NCI-H345 (cell line): ENCODE measurements at regions not wholly inside any gene's neighbourhood (a gene's known extent, or its start where the extent isn't known, plus 50 kb on each side); places are given as distances from the start of the nearest gene placed in this dataset.
A peak's percentile ranks its signal among the peaks of the same experiment; 100 is the strongest.

Source experiments
- DNase-seq: peaks from one replicate; lab custom pipeline; 2025; lab: John Stamatoyannopoulos, UW

DNA sequence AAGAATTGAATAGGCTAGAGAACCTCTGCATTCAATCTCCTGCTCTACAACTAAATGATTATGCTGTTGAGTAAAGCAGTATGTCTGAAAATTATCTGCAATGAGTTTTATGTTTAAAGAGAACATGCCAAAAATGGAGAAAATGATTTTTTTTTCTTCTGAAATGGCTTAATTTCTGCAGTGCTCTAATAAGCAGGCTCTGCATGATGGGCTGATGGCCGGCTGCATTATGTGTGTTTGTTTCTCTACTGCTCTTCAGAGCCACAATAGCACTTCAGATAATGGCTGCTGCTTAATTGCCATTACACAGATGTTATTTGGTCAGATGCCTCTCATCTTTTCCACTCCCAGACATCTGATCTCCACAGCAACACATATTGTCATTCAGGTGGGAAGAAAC lies 286.4 kb upstream of the DMAC1 start:
- DNase-seq, result peak; percentile 75

GRCh38 chr9:8078641-8079140 lies 279.1 kb upstream of the DMAC1 start:
- DNase-seq, result no peak

- no peak for DNase-seq
Observed at GRCh38 chr9:8074713-8075286, 275.2 kb upstream of the DMAC1 start.

- DNase-seq, result peak; percentile 26
Observed at GRCh38 chr9:8071445-8071798, 271.8 kb upstream of the DMAC1 start.

DNA sequence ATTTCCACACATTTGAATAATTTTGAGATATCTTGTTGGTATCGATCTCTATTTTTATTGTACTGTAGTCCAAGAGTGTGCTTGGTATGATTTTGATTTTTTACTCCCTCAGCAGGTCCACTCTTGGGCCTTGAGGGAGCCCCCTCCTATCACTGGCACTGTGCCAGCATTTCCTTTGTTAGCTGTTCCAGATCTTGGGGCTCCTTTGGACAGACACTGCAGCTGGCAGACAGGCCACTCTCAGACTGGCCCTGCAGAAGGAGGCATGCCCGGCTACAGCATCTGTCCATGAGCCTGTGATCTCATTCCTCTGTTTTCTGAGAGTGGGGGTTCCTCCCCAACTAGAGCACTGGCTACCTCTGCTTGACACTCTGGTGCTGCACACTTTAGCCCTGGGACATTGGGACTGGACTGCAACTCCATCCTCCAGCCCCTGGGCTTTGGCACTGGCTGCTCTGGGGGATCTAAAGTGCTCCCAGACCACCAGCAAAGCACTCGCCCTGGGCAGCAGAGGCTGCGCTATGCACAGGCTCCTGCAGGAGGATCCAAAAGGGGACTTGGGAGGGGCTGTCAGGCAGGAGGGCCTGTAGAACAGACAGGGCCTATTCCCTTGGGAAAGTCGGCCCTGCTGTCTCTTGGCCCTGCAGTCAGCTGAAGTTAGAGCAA lies 271.3 kb upstream of the DMAC1 start:
- no peak for DNase-seq

GRCh38 chr9:8062459-8062858 lies 262.9 kb upstream of the DMAC1 start:
- no peak for DNase-seq

DNA sequence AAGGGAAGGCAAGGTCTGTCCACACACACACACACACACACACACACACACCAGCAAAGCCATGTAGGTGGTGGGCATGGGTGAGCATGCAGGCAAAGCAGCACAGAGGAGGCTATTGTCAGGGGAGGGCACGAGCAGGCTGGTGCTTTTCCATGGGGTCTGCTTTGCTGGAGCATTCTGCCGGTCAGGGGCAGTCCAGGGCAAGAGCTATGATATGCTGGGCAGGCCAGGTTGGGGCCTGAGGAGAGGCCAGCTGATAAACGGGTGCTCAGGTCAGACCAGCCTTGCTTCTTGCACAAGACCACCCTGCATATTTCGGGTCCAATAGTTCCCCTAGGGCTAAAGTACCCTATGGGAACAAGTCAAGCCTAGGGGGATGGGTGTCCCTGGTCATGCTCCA lies 253.9 kb upstream of the DMAC1 start:
- DNase-seq, result no peak

DNA sequence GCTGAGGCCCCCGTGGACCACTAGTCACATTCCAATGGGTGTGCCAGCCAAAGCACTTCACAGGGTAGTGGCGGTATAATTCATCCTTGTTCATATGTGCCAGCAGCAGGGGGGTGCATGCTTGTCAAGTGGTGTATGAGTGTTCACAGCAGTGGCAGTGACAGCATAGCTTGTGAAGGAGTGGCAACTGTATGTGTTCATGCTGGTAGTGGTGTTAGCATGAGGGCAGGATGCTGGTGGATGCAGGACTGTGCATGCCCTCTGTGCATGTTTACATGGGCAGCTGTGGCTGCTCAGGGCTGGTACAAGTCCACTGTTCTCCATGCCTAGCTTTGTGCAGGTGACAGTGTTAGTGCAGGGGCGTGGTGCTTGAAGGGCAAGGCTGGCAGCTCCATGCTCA lies 253.4 kb upstream of the DMAC1 start:
- DNase-seq, result no peak

DNA sequence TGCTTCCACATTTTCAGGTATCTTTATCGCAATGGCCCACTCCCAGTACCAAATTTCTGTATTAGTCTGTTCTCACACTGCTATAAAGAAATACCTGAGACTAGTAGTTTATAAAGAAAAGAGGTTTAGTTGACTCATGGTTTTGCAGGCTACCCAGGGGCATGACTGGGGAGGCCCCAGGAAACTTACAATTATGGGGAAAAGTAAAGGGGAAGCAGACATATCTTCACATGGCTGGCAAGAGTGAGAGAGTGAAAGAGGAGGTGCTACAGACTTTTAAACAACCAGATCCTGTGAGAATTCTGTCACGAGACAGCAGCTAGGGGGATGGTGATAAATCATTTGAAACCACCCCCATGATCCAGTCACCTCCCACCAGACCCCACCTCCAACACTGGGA lies 238.2 kb upstream of the DMAC1 start:
- DNase-seq, result no peak

- no peak for DNase-seq
Observed at GRCh38 chr9:8036914-8037524, 237.4 kb upstream of the DMAC1 start.

- no peak for DNase-seq
Observed at GRCh38 chr9:8033794-8034193, 234.2 kb upstream of the DMAC1 start.

GRCh38 chr9:8030095-8030494 lies 230.5 kb upstream of the DMAC1 start:
- DNase-seq, result no peak

DNA sequence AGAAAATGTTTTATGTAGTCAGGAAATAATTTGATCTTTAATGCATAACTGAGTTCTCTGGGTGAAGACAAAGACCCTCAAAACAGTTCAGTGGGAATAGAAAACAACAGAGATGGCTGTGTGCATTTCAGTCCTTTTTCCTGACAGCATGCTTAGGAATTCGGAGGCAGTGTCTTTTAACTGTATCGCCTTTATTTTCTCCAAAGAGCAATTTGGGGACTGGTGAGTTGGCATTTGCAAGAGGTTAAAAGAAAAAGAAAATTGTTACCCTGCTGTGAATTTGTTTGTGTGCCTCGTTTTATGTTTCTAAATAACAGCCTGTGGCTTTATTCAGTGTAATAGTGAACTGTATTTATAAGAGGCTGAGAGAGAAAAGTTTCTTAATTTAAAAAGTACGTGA lies 227.8 kb upstream of the DMAC1 start:
- DNase-seq, result no peak

DNA sequence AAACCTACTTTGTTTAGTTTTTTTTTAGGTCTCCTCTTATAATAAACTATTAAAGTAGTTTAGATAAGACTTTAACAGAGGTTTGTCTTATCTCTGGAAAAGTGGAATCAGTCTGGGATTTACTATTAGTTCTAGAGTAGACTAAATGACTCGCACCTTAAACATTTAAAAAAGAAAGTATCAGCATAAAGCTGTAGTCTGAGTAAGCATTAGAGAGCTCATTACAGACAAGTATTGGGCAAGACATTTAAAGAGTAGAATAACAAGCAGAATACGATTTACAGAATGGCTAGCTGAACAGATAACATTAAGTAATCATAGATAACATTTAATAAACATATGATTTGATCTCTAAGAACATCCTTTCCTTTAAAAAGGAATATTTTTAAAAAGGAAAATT lies 226.0 kb upstream of the DMAC1 start:
- no peak for DNase-seq

GRCh38 chr9:8020186-8020585 lies 220.6 kb upstream of the DMAC1 start:
- no peak for DNase-seq

DNA sequence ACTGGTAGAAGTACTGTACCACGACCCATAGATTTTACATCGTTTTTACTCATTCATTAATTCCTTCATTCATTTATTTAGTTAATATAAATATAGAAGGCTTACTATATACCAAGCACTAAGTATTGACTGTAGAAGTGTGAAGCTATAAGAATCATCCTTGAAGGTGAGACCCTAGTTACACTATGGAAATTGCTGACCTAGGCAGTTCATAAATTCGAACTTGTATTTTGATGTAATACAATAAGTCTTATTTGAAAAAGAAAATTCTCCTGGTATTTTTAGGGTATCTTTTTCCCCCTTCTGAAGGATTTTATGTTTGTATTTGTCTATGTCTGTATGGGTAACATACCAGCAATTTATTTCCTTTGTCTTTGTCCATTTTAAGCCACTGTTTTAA lies 220.1 kb upstream of the DMAC1 start:
- DNase-seq, result no peak

- no peak for DNase-seq
Observed at GRCh38 chr9:8014997-8015682, 215.6 kb upstream of the DMAC1 start.

DNA sequence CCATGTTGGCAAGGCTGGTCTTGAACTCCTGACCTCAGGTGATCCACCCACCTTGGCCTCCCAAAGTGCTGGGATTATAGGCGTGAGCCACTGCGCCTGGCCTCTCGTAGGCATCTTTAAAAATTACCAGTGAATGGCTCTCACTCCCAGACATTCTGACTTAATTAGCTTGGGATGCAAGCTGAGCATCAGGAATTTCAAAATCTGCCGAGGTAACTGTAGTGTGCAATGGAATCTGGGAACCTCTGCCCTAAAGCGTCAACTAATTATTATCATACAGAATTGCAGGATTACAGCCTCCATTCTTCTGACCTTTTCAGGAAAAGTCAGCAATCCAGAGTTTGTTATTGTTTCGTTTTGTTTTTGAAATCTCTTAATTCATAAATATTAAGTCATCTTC lies 213.4 kb upstream of the DMAC1 start:
- no peak for DNase-seq

DNA sequence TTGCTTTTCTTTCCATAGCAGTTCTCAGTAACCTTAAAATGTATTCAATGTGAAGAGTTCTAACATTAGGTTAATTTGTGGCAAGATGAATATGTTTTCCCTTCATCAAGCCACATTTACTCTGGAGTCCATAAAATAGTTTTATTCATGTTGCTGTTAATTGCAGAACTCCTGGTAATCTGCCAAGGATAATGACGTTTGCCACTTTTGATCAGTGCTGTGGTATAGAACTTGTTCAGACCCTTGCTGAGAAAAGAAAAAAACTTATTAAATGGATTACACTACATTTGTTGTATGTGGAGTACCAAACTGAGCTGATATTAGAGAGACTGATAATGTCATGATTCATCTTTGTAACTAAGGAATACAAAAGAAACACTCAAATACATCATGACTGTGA lies 212.4 kb upstream of the DMAC1 start:
- peak; percentile 52 for DNase-seq

DNA sequence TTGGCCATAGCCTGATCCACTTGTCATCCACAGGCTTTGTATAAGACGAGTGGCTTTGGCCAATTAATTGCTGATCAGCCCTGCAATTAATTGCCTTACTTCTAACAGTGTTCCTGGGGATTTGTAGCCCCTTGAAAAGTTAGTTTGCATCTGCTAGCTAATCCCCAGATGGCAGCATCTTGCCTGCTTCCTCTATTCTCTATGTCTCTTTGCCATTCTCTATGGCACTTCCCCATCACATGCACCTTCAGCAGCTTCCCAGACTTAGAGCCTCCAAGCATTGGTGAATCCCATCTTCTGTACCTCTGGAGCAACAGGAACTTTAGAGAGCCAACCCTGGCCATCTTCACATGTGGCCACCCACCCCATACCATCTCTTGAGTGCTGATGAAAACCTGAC lies 197.0 kb upstream of the DMAC1 start:
- no peak for DNase-seq

DNA sequence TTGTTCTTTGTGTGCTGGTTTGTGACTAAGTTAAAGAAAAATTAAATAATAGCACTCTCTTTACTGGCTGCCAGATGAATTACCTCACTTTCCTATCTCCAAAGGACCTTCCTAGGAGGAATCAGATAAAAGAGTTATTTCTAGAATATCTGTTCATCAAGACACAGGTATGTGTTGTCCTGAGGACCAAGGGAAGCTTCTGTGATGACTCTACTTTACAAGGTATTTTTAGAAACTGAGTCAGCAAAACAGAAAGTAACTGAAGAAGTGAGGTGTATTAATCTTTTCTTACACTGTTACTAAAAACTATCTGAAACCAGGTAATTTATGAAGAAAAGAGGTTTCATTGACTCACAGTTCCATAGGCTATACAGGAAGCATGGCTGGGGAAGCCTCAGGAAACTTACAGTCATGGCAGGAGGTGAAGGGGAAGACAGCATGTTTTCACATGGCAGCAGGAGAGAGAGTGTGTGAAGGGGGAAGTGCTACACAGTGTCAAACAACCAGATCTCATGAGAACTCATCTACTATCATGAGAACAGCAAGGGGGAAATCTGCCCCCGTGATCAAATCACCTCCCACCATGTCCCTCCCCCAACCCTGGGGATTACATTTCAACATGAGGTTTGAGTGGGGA lies 189.2 kb upstream of the DMAC1 start:
- DNase-seq, result no peak

DNA sequence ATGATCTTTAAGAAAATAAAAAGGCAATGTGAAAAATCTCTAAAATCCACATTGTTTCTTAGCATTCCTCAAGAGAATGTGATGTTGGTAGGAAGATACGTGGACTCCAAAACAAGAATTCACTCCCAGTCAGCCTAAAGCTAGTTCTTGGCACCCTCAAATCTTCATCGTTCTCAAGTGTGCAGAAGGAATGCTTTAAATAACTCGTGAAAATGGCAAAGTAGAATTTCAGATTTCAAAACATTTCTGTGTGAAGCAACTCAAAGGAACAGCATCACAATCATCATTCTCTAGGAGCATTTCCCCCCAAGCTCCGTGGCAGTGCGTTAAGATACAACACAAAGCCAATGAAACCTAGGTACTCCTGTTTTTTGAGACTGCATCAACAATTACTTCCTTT lies 185.1 kb upstream of the DMAC1 start:
- no peak for DNase-seq

DNA sequence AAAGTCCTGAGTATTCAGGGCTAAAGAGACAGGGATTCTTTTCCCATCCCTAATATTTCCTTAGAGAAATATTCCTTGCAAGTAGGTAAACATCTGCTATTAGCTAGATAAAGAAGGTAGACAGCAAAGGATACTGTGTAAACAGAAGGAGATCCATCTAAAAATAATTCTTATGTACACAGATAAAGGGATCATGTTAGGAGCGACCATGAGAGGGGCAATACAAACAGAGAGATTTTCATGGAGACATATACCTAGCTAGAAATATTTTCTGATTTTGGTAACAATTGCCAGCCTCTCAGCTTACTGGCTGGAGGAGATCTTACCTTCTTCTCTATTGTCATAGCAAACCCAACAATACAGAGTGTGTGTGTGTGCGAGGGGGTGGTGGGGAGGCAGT lies 184.6 kb upstream of the DMAC1 start:
- no peak for DNase-seq
